KBM-7 (cell line): ENCODE measurements at regions not wholly inside any gene's neighbourhood (a gene's known extent, or its start where the extent isn't known, plus 50 kb on each side); places are given as distances from the start of the nearest gene placed in this dataset.
"Not testable (repeated sequence)": the region's sequence is repeated elsewhere in the genome, so short reads cannot be mapped to it uniquely, and the experiment has no call there.

Experiments used
- DNase-seq: peaks from one replicate; pipeline ENCODE4 v3.0.0-alpha.2; 2015
- in situ Hi-C: fragments of 300-500 bp; cut with MboI; formaldehyde crosslinking; loops from 2 replicates; pipeline ENCODE4 v1.14.3; 2020; ENCODE audit warnings: low sequenced_read_pairs, low pct_unique_long_range_greater_than_20kb, mixed read lengths

GRCh38 chr6:131414956-131415355 lies 158.1 kb upstream of the ARG1 start:
- in situ Hi-C loops = no loop called here
- no peak for DNase-seq

DNA sequence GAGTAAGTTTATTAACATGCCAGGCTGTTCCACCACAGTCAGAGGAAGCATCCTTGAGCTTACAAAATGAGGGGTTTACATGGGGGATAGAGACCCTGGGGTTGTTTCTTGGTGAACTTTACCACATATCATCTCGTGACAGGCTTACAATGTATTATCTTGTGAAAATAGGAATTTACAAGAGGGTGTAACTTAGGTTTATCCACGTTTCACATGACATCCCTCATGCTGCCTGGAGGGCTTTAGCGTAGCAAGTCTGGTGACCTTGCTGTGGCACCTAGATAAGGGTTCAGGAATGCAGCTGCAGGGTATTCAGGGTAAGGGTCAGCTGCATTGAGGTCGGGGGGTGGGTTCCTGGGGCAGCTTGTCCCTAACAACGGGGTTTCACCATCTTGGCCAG lies 154.6 kb upstream of the ARG1 start:
- no peak for DNase-seq
- in situ Hi-C loops = no loop called here

- in situ Hi-C loops = no loop called here
- no peak for DNase-seq
Measured at GRCh38 chr6:131419702-131420101, 153.3 kb upstream of the ARG1 start.

- in situ Hi-C loops = no loop called here
- DNase-seq = no peak
Measured at GRCh38 chr6:131424016-131424415, 149.0 kb upstream of the ARG1 start.

GRCh38 chr6:131424475-131424874 lies 148.6 kb upstream of the ARG1 start:
- no peak for DNase-seq
- in situ Hi-C loops = no loop called here

DNA sequence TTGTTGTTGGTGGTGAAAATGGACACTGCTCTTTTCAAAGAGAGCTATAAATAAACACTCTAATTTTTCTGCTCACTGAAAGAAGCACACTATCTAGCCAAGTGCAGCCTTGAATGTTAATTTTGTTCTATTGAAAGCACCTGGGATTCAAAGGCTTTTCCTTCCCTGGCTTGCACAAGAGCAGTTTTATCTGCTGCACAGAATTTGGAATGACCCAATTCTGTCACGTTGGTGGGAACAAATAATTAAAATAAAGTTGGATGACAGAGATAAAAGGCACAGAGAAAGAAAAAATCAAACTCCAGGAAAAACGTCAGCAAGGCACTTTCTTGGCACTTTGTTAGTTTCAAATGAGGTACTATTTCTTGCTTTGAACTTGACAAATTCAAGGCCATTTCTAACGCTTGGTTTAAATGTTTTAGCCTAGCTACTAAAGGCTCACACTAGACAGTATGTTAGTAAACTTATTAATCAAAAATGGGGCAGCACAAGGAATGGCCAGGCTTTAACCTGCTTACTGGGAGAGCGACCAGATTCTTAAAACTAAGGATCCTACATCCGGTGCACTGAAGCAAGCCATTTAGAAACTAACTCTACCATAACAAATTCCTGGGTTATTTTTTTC lies 145.5 kb upstream of the ARG1 start:
- no peak for DNase-seq
- in situ Hi-C loops = no loop called here

- no peak for DNase-seq
- in situ Hi-C loops = no loop called here
Measured at GRCh38 chr6:131430531-131430930, 142.5 kb upstream of the ARG1 start.

DNA sequence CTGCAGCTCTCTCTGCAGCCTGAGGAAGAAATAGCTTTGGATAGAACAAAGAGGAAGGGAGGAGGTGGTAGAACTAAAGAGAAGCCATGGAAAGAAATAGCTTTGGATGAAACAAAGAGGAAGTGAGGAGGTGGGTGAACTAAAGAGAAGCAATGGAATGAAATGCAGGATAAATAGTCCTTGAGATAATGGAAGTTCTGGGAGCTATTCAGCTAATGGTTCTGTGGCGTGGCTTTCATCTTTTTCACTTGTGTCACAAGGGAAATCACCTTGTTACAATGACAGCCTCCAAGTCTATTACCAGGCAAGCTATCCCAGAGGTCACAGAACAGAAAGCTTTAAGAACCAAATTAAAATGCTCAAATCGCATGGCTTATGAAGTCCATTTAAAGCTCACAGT lies 141.3 kb upstream of the ARG1 start:
- in situ Hi-C loops = no loop called here
- DNase-seq = no peak

DNA sequence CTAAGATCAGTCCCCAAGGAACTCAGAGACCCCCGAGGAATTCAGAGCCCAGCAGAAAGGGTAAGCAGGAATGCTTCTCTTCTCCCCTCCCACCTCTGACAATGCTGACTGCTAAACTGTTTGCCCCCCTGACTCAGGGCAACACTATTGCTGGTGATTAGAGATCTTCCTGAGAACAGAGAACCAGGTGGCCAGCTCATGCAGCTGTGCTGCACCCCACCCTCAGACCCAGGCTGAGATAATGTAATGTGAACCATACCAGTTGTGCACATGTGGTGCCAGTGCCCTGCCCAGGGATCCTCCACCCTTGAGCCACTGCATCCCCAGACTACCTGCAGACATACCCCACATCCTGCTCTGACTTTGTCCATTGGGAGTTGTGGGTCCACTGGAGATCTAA lies 139.1 kb upstream of the ARG1 start:
- no peak for DNase-seq
- in situ Hi-C loops = no loop called here

DNA sequence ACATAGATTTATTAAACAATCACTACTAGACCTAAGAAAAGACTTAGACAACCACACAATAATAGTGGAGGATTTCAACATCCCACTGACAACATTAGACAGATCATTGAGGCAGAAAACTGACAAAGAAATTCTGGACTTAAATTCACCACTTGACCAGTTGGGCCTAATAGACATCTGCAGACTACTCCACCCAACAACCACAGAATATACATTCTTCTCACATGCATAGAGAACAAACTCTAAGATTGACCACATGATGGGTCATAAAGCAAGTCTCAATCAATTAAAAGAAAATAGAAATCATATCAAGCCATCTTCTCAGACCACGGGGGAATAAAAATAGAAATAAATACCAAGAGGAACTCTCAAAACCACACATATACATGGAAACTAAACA lies 136.7 kb upstream of the ARG1 start:
- DNase-seq = no peak
- in situ Hi-C loops = no loop called here

GRCh38 chr6:131443014-131443413 lies 130.0 kb upstream of the ARG1 start:
- no peak for DNase-seq
- in situ Hi-C loops = no loop called here

DNA sequence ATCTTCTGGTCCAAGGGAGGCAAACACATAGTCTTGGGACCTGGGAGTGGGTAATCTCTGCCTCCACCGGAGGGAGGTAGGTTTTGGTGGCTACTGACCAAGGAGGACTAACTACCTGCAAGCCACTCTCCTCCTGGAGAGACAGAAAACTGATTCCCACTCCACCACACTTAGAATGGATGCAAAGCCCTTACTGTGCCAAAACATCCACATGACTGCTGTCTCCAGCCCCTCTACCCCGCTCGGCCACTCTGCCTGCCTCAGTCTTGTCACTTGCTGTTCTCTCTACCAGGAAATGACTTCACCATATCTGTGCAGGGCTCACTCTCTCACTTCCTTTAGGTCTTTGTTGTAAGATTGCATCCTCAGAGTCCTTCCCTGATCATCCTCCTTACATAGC lies 129.5 kb upstream of the ARG1 start:
- in situ Hi-C loops = no loop called here
- no peak for DNase-seq

DNA sequence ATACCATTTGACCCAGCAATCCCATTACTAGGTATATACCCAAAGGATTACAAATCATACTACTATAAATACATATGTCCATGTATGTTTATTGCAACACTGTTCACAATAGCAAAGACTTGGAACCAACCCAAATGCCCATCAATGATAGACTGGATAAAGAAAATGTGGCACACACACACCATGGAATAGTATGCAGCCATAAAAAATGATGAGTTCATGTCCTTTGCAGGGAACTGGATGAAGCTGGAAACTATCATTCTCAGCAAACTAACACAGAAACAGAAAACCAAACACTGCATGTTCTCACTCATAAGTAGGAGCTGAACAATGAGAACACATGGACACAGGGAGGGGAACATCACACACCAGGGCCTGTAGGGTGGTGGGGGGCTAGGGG lies 127.7 kb upstream of the ARG1 start:
- DNase-seq, in situ Hi-C loops: not testable (repeated sequence)

- no peak for DNase-seq
- in situ Hi-C loops = no loop called here
Measured at GRCh38 chr6:131450861-131451260, 122.2 kb upstream of the ARG1 start.

- DNase-seq = no peak
- in situ Hi-C loops = no loop called here
Measured at GRCh38 chr6:131451321-131452144, 121.5 kb upstream of the ARG1 start.

DNA sequence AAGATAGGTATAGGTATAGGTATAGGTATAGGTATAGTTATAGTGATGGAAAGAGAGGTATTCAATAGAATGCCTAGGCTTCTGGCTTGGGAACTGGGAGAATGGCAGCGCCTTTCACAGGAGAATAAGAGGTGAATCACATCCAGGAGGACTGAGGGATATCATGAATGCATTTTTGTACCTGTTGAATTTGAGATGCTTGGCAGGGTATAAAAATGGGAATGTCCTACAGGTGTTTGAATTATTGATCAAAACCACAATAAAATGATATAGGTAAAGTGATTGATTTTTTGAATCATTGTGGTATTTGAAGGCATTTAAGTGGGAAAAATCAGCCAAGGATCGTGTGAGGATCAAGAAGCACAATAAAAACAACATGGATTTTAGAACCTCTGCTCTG lies 119.2 kb upstream of the ARG1 start:
- DNase-seq = no peak
- in situ Hi-C loops = no loop called here

DNA sequence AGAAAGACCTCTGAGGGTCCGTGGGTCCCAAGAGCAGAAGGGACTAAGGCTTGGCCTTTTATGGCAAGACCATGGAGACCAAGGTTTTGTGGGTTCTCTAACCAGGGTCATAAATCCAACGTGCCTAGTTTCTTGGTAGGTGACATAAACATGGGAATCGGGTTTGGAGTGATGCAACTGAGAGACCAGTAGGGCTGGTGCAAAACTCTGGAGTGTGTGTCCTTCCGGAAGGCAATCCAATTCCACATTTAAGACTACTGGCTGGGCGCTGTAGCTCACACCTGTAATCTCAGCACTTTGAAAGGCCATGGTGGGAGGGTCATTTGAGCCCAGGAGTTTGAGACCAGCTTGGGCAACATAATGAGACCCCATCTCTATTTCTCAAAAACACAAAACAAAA lies 116.5 kb upstream of the ARG1 start:
- in situ Hi-C loops = no loop called here
- DNase-seq = no peak

GRCh38 chr6:131459005-131459404 lies 114.0 kb upstream of the ARG1 start:
- no peak for DNase-seq
- in situ Hi-C loops = no loop called here

DNA sequence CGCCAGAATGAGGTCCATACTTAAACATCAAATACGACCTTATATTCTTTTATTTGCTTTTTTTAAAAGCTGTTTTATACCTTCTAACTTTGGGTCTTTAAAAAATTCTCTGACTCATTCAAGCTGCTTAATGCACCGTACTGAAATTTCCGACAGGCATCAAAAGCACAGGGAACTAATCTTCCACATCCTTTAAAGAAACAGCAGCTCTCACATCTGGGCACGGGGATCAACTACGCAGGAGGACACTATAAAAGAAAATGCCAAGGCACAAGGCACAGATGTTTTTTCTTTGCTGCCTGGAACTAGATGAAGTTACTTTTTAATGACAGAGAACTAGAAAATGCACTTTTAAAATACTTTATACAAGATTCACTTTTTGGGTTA lies 112.4 kb upstream of the ARG1 start:
- in situ Hi-C loops = no loop called here
- no peak for DNase-seq

GRCh38 chr6:131469130-131469529 lies 103.9 kb upstream of the ARG1 start:
- DNase-seq = no peak
- in situ Hi-C loops = no loop called here

DNA sequence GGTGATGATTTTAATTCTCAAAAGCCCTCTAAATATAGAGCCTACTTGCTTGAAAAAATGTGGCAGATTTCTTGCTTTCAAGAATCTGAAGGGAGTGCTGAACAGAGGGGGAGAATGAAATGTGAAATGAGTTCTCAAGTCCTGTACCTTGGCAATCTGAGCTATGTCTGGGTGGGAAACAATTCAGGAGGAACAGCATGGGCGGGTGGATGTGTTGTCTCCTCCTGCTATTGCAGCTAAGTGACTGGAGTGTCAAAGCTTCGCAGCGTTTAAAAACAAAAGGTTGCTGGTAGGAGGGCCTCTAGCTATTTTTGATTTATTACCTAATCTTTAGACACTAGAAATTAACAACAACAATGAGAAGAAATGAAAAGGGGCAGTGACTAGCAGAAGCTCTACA lies 102.5 kb upstream of the ARG1 start:
- no peak for DNase-seq
- in situ Hi-C loops = no loop called here
